Right lobe of liver (tissue), 4 donors: ENCODE measurements at regions not wholly inside any gene's neighbourhood (a gene's known extent, or its start where the extent isn't known, plus 50 kb on each side); places are given as distances from the start of the nearest gene placed in this dataset.
"Not testable (repeated sequence)": the region's sequence is repeated elsewhere in the genome, so short reads cannot be mapped to it uniquely, and the experiment has no call there.

Source experiments
- POLR2A ChIP-seq: fragments of 450-650 bp; IDR thresholded peaks from one replicate; pipeline ENCODE4 v1.6.1; 2017; ENCODE audit warnings: antibody characterized with exemption, mild to moderate bottlenecking
- TF ChIP-seq, protein P1 (sequence below), 4 donors: fragments of 200-600 bp in 3 of 4; fragments of 450-650 bp in 1 of 4; IDR thresholded peaks; one replicate each; pipeline versions ENCODE4 v1.5.1 to v1.8.0; 2016 to 2022; ENCODE audit warnings: antibody characterized with exemption in 4 of 4, mild to moderate bottlenecking in 2 of 4
- donor health status: DM: no; HTN: no; CAD: no.
- donor health status: DM: no; HTN: no; CAD: no.
- donor health status: DM: no; HTN: yes; CAD: no.

- TF ChIP-seq, protein P1, sequence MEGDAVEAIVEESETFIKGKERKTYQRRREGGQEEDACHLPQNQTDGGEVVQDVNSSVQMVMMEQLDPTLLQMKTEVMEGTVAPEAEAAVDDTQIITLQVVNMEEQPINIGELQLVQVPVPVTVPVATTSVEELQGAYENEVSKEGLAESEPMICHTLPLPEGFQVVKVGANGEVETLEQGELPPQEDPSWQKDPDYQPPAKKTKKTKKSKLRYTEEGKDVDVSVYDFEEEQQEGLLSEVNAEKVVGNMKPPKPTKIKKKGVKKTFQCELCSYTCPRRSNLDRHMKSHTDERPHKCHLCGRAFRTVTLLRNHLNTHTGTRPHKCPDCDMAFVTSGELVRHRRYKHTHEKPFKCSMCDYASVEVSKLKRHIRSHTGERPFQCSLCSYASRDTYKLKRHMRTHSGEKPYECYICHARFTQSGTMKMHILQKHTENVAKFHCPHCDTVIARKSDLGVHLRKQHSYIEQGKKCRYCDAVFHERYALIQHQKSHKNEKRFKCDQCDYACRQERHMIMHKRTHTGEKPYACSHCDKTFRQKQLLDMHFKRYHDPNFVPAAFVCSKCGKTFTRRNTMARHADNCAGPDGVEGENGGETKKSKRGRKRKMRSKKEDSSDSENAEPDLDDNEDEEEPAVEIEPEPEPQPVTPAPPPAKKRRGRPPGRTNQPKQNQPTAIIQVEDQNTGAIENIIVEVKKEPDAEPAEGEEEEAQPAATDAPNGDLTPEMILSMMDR (IDR thresholded peaks at IDR 0.05), result not testable (repeated sequence)
- not testable (repeated sequence) for TF ChIP-seq POLR2A
Observed at GRCh38 chr19:21668072-21668773, 99.2 kb downstream of the ZNF100 start.
